ENCODE measurements at regions not wholly inside any gene's neighbourhood (a gene's known extent, or its start where the extent isn't known, plus 50 kb on each side); places are given as distances from the start of the nearest gene placed in this dataset.

DNA sequence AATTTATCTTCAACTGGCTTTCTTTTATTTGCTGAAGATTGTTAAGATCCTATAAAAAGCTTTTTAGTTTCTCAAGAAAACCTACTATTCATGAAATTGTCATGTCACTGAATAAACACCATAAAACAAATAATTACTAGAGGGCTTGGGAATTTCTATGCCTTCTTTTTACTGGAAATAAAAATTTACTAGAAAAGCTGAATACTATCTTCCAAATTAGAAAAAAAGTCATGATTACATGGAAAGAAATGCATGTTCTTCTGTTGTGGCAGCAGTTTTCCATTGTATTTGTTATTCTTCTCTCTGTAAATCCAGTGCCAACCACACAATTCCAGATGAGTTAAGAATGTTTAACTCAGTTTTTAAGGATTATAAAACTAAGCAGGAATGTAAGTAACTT is 153.8 kb downstream of the RAP2B start:
- no peaks in the 10 kb centered on the region for H3K36me3 Mint-ChIP-seq (ENCODE audit: low read depth)
- TF ChIP-seq, protein P1, sequence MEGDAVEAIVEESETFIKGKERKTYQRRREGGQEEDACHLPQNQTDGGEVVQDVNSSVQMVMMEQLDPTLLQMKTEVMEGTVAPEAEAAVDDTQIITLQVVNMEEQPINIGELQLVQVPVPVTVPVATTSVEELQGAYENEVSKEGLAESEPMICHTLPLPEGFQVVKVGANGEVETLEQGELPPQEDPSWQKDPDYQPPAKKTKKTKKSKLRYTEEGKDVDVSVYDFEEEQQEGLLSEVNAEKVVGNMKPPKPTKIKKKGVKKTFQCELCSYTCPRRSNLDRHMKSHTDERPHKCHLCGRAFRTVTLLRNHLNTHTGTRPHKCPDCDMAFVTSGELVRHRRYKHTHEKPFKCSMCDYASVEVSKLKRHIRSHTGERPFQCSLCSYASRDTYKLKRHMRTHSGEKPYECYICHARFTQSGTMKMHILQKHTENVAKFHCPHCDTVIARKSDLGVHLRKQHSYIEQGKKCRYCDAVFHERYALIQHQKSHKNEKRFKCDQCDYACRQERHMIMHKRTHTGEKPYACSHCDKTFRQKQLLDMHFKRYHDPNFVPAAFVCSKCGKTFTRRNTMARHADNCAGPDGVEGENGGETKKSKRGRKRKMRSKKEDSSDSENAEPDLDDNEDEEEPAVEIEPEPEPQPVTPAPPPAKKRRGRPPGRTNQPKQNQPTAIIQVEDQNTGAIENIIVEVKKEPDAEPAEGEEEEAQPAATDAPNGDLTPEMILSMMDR (IDR thresholded peaks at IDR 0.05), result no peak
- H3K27ac Mint-ChIP-seq, result no peak overlapping the region
- H3K4me3 Mint-ChIP-seq, result no peak overlapping the region
- peak; percentile 52 for DNase-seq
- peaks cover 22% of the 10 kb centered on the region for H3K4me1 Mint-ChIP-seq (ENCODE audit: low read depth)
- no peaks in the 10 kb centered on the region for H3K27me3 Mint-ChIP-seq (ENCODE audit: insufficient read depth)
- H3K9me3 Mint-ChIP-seq, result no peaks in the 10 kb centered on the region

DNA sequence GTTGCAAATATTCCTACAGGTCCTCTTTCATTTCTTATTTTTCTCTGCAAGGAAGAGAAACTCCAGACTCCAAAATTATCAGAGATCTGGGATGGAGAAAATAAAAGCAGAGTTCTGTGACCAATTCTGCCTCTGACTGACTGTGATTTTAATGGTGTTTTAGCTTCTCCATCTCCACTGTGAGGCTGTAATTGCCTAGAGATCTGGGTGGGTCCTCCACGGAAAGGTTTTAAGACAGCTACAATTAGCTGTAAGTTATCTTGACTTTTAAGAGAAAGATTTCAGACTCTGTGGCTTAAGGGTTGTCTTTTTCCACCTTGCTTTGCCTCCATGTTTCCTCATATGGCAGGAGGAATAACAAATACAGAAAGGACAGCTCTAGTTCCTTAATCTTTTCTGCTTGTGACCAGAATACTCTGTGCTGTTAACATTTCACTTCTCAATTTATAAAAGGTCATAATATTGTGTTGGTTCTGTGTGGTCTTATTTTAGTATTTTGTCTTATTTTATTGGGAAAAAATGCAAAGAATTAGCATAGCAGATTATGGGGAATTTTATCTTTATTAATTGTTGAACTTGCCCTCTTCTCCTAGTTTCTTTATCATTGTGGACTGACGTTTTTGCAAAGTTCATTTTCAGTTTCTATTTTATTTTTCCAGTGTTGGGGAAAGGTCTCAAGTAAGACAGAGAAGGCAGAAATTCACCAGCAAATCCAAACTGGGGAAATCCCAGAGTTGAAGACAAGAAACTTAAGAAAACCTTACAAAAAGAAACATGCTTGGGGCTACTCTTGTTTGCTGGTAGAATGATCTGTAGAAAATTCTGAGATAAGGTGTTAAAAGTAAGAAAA is 157.9 kb downstream of the RAP2B start:
- peaks cover 7% of the 10 kb centered on the region; the same call in 1 of the 2 replicates for H3K4me1 Mint-ChIP-seq (ENCODE audit: low read depth)
- H3K27me3 Mint-ChIP-seq (ENCODE audit: insufficient read depth), result no peaks in the 10 kb centered on the region
- TF ChIP-seq, protein P1 (IDR thresholded peaks at IDR 0.05), result no peak
- no peak for DNase-seq
- H3K36me3 Mint-ChIP-seq (ENCODE audit: low read depth), result no peaks in the 10 kb centered on the region
- peak overlapping the region; percentile 7; the same call in 1 of the 2 replicates for H3K4me3 Mint-ChIP-seq
- no peaks in the 10 kb centered on the region for H3K9me3 Mint-ChIP-seq
- no peak overlapping the region for H3K27ac Mint-ChIP-seq

DNA sequence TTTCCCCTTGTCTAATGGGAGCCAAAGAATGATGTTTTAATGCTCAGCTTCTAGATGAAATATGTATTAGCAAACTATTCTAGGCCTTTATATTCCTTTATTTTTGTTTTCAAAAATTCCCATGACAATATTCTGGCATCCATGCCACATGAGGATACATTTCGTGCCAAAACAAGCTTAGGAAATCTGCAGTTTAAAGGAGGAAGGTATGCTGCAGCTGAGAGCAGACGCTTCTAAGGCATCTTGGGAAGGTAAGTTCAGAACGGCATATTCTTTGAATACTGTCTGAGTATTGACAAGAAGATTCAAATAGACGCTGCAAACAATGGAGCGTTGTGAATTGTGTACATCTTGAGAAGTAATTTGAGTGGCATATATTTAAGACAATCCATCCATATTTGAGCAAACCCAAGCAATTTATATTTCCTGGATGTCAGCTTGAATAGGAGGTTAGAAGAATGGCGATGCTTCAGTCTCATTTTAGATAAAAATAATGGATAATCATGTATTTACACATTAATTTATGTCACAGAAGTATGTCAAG is 158.6 kb downstream of the RAP2B start:
- Mint-ChIP-seq H3K4me3 (no peak overlapping the region), H3K4me1 (ENCODE audit: low read depth) (peaks cover 1% of the 10 kb centered on the region; the same call in 1 of the 2 replicates), H3K36me3 (ENCODE audit: low read depth) (no peaks in the 10 kb centered on the region), H3K27ac (no peak overlapping the region), H3K27me3 (ENCODE audit: insufficient read depth) (no peaks in the 10 kb centered on the region), H3K9me3 (no peaks in the 10 kb centered on the region)
- DNase-seq, result no peak
- TF ChIP-seq, protein P1 (IDR thresholded peaks at IDR 0.05), result no peak

DNA sequence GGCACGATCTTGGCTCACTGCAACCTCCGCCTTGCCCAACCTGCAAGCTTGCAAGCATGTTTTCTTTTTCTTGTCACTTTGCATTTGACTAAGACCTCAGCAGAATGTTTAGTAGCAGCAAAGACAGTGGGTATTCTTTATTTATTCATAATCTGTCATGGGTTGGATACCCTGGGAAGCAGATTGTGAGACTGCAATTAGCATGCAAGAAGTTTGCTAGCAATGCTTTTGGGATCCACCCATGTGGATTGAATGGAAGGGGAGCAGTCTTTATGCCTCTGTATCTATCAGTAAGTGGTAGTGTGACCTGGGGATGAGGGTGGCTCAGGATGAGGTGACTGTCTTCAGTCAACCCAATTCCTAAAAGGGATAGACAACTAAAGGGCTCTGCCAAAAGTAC is 166.7 kb downstream of the RAP2B start:
- Mint-ChIP-seq H3K4me3 (no peak overlapping the region), H3K27ac (no peak overlapping the region), H3K4me1 (ENCODE audit: low read depth) (peaks cover 17% of the 10 kb centered on the region; the same call in 1 of the 2 replicates), H3K36me3 (ENCODE audit: low read depth) (no peaks in the 10 kb centered on the region), H3K9me3 (no peaks in the 10 kb centered on the region), H3K27me3 (ENCODE audit: insufficient read depth) (peaks cover 2% of the 10 kb centered on the region; the same call in 1 of the 2 replicates)
- no peak for DNase-seq
- TF ChIP-seq, protein P1 (IDR thresholded peaks at IDR 0.05), result no peak

DNA sequence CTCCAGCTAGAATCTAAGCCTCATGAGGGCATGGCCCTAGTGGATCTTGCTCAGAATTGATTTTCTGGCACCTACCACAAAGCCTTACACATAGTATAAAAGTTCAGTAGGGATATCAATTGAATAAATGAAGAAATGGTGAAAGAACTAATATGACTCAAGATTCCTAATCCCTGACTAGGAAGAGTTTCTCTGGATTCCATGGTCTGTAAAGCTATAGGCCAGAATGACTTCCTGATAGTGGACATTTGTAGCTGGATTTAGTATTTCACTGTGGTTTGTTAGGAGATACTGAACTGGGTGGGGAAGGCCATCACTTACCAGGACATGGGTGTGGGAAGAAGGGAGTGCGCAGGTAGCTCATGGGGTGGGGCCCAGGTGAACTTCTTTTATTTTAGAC is 168.9 kb downstream of the RAP2B start:
- Mint-ChIP-seq H3K4me3 (no peak overlapping the region), H3K4me1 (ENCODE audit: low read depth) (peaks cover 17% of the 10 kb centered on the region; the same call in 1 of the 2 replicates), H3K36me3 (ENCODE audit: low read depth) (no peaks in the 10 kb centered on the region), H3K27me3 (ENCODE audit: insufficient read depth) (no peaks in the 10 kb centered on the region), H3K27ac (no peak overlapping the region), H3K9me3 (no peaks in the 10 kb centered on the region)
- TF ChIP-seq, protein P1 (IDR thresholded peaks at IDR 0.05), result no peak
- DNase-seq, result peak; percentile 15
